ENCODE measurements at regions not wholly inside any gene's neighbourhood (a gene's known extent, or its start where the extent isn't known, plus 50 kb on each side); places are given as distances from the start of the nearest gene placed in this dataset.
"Not testable (repeated sequence)": the region's sequence is repeated elsewhere in the genome, so short reads cannot be mapped to it uniquely, and the experiment has no call there.

DNA sequence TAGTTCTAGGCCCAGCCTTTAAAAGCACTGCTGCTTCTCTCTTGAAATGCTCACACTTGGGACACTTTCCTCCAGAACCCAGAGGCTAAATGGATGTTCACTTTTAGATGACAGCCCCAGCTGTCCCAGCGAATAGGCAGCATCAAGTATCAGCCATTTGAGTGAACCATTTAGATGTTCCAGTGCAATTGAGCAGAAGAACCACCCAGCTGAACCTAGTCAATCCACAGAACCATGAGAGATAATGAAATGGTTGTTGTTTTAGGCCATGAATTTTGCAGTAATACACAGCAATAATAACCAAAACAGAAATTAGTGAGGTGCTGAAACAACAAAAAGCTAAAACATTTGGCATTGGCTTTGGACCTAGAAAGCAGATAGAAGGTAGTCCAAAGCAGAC is 273.9 kb downstream of the ETV1 start:
- H3K9ac ChIP-seq (ENCODE audit: low read length): no peak overlapping the region
- no peaks in the 10 kb centered on the region for H3K36me3 ChIP-seq (ENCODE audit: control insufficient read depth, insufficient read depth, low read length)
- no peaks in the 10 kb centered on the region for H3K9me3 ChIP-seq (ENCODE audit: control insufficient read depth, low read length)
- no peak overlapping the region for H3K4me3 ChIP-seq (ENCODE audit: low read length)
- H3K4me1 ChIP-seq (ENCODE audit: control insufficient read depth, insufficient read depth, low read length): no peaks in the 10 kb centered on the region
- H3K27me3 ChIP-seq (ENCODE audit: control insufficient read depth, insufficient read depth, low read length): no peaks in the 10 kb centered on the region

DNA sequence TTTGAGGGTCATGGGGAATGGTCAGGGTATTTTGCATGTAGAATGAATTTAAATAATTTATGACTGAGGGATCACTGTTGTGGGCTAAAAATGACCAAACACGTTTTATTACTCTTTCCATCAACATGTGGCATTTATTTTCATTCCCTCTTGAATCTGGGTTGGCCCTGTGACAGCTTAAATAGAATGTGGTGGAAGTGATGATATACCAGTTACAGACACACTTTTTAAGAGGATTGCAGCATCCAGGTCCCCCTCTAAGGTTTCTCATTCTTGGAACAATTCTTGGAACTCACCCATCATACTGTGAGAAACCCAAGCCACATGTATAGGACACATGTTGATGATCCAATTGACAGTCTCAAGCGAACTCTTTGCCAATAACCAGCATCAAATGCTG is 272.4 kb downstream of the ETV1 start:
- no peaks in the 10 kb centered on the region for H3K36me3 ChIP-seq (ENCODE audit: control insufficient read depth, insufficient read depth, low read length)
- H3K4me1 ChIP-seq (ENCODE audit: control insufficient read depth, insufficient read depth, low read length): no peaks in the 10 kb centered on the region
- H3K27me3 ChIP-seq (ENCODE audit: control insufficient read depth, insufficient read depth, low read length): no peaks in the 10 kb centered on the region
- H3K9ac ChIP-seq (ENCODE audit: low read length): no peak overlapping the region
- H3K9me3 ChIP-seq (ENCODE audit: control insufficient read depth, low read length): no peaks in the 10 kb centered on the region
- no peak overlapping the region for H3K4me3 ChIP-seq (ENCODE audit: low read length)

DNA sequence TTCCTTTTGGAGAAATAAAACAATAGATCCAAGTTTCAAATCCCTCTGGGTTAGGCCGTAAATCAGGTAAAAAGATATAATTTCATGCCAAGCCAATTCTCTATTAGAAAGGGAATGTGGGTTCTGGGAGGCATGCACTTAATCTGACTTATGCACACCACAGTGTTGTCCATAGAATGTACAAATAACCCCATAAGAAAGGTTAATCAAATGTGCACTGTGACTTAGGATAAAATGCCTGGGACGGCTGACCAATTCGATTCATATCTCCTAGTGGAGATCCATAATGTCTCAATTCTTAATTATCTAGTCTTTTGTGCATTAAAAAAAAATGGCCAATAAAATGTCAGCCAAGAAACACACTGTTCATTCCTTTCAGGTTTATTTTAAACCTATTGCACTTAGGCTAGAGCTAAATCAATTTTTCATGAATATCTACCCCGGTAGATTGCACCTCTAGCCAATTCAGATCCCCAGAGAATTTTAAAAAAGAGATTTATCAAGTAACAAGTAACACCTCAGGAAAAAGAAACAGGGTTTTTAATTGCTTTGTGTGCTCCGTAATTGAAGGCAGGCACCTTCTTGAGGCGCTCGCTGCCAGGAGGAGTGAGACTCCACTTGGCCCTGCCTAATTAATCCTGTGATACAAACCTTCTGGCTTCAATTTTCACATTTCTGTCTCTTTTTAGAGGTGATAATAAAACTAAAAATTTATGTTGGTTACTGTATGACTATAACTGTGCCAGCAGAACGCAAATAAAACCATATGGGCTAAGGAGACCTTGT is 265.1 kb downstream of the ETV1 start:
- Histone ChIP-seq H3K4me1 (ENCODE audit: control insufficient read depth, insufficient read depth, low read length) (no peaks in the 10 kb centered on the region), H3K27me3 (ENCODE audit: control insufficient read depth, insufficient read depth, low read length) (no peaks in the 10 kb centered on the region), H3K4me3 (ENCODE audit: low read length) (no peak overlapping the region), H3K9ac (ENCODE audit: low read length) (no peak overlapping the region), H3K36me3 (ENCODE audit: control insufficient read depth, insufficient read depth, low read length) (no peaks in the 10 kb centered on the region), H3K9me3 (ENCODE audit: control insufficient read depth, low read length) (no peaks in the 10 kb centered on the region)

DNA sequence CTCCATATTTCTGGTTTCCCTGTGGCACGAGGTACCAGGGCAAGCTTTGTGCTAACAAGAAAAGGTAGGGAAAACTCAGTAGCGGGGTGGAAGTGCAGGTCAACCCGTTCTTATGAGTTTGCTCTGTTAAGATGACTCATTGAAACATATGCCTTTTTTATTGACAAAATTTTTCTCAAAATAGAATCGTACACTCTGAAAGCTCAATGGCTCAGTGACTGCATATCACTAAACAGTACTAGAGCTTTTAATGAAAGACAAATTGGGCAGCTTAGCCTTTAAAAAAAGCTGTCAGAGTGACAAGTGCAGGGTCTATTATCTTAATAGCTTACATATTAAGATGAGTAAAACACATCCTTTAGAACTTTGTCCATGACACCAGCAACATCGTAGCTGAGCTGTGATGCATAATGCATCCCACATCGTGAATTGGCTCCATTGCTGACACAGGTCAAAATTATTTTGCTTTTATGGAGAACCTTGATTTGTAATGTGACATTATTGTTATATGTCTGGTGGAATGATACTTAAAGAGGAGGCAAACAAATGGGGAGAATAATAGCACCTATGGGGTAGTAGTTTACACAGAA is 264.4 kb downstream of the ETV1 start:
- Histone ChIP-seq H3K9ac (ENCODE audit: low read length) (no peak overlapping the region), H3K36me3 (ENCODE audit: control insufficient read depth, insufficient read depth, low read length) (no peaks in the 10 kb centered on the region), H3K9me3 (ENCODE audit: control insufficient read depth, low read length) (no peaks in the 10 kb centered on the region), H3K27me3 (ENCODE audit: control insufficient read depth, insufficient read depth, low read length) (no peaks in the 10 kb centered on the region), H3K4me1 (ENCODE audit: control insufficient read depth, insufficient read depth, low read length) (no peaks in the 10 kb centered on the region), H3K4me3 (ENCODE audit: low read length) (no peak overlapping the region)

DNA sequence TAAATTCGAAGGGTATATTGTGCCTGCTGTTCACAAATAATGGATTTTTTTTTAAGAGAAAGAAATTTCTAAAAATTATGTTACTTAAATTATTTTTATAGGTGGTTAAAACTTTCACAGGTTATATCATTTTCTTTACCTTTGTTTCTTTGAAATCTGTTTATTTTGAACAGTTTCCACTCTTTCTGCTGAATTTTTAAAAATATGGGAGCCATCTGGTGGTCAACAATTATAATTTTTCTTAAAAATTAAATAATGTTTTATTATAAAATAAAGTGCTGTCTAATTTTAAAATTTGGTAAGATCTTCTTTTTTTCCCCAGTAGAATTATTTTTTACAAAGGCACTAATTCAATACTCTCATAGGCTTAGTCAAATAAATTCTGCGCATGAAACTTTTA is 263.9 kb downstream of the ETV1 start:
- Histone ChIP-seq H3K27me3 (ENCODE audit: control insufficient read depth, insufficient read depth, low read length) (no peaks in the 10 kb centered on the region), H3K36me3 (ENCODE audit: control insufficient read depth, insufficient read depth, low read length) (no peaks in the 10 kb centered on the region), H3K9me3 (ENCODE audit: control insufficient read depth, low read length) (no peaks in the 10 kb centered on the region), H3K4me3 (ENCODE audit: low read length) (no peak overlapping the region), H3K4me1 (ENCODE audit: control insufficient read depth, insufficient read depth, low read length) (no peaks in the 10 kb centered on the region), H3K9ac (ENCODE audit: low read length) (no peak overlapping the region)

DNA sequence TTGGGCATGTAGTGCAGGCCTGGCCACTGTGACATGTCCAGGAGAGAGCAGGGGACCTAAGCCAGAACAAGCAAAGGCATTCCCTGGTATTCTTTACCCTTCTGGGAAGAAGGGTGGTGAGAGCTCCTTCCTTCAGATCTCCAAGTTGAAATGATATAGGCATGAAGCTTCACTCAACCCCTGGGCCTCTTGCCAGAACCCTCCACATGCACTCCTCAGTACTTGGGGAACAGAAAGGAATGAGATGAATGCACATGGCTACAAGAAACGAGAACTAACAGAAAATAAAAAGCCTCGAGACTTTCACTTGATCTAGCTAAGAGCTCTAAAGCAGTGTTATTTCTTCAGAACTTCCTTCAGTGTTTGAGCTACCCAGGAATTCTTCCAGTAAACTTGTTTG is 262.2 kb downstream of the ETV1 start:
- Histone ChIP-seq H3K4me1 (ENCODE audit: control insufficient read depth, insufficient read depth, low read length) (no peaks in the 10 kb centered on the region), H3K9me3 (ENCODE audit: control insufficient read depth, low read length) (no peaks in the 10 kb centered on the region), H3K4me3 (ENCODE audit: low read length) (no peak overlapping the region), H3K9ac (ENCODE audit: low read length) (no peak overlapping the region), H3K36me3 (ENCODE audit: control insufficient read depth, insufficient read depth, low read length) (no peaks in the 10 kb centered on the region), H3K27me3 (ENCODE audit: control insufficient read depth, insufficient read depth, low read length) (no peaks in the 10 kb centered on the region)

DNA sequence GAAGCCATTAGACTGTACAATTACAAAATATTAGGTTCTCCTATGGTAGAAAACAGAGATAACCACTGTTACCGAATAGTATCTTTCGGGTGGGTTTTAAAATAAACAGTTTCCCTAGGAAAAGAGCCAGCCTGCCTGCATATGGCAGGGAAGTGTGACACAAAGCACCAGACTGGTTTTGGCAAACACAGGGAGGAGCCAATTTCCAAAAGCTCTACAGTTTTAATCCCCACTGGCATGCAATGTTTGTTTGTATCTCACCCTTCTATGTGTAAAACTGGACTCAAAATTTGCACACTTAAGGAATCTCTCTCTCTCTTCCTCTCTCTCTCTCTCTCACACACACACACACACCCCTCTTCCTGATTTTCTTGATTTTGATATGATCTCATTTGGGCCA is 261.7 kb downstream of the ETV1 start:
- Histone ChIP-seq H3K4me3 (ENCODE audit: low read length) (no peak overlapping the region), H3K9me3 (ENCODE audit: control insufficient read depth, low read length) (no peaks in the 10 kb centered on the region), H3K36me3 (ENCODE audit: control insufficient read depth, insufficient read depth, low read length) (no peaks in the 10 kb centered on the region), H3K27me3 (ENCODE audit: control insufficient read depth, insufficient read depth, low read length) (no peaks in the 10 kb centered on the region), H3K4me1 (ENCODE audit: control insufficient read depth, insufficient read depth, low read length) (no peaks in the 10 kb centered on the region), H3K9ac (ENCODE audit: low read length) (no peak overlapping the region)

DNA sequence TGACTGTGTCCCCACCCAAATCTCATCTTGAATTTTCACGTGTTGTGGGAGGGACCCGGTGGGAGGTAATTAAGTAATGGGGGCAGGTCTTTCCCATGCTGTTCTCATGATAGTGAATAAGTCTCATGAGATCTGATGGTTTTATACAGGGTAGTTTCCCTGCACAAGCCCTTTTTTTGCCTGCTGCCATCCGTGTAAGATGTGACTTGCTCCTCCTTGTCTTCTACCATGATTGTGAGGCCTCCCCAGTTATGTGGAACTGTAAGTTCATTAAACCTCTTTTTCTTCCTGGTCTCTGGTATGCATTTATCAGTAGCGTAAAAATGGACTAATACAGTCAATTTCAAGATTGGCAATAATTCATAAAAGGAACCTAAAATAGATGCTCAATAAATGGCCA is 261.0 kb downstream of the ETV1 start:
- not testable (repeated sequence) for H3K36me3 ChIP-seq (ENCODE audit: control insufficient read depth, insufficient read depth, low read length); H3K9me3 ChIP-seq (ENCODE audit: control insufficient read depth, low read length); H3K4me1 ChIP-seq (ENCODE audit: control insufficient read depth, insufficient read depth, low read length); H3K27me3 ChIP-seq (ENCODE audit: control insufficient read depth, insufficient read depth, low read length); H3K9ac ChIP-seq (ENCODE audit: low read length); H3K4me3 ChIP-seq (ENCODE audit: low read length)

DNA sequence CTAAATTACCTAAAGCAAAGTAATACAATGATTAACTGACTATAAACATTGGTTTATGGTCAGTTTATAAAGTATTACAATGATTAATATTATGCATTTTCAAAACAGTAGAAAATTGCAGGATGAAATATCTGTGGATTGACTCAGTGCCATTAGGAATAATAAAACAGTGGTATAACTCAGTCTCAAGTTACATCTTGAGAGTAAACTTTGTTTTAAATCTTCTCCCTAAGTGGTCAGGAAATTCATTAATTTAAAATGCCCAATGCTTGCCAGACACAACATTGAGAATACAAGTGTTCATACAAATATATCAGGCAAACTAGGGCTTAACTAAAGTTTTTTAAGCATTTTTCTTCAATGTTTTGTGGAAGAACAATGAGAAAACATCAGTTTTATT is 257.8 kb downstream of the ETV1 start:
- no peak overlapping the region for H3K4me3 ChIP-seq (ENCODE audit: low read length)
- no peaks in the 10 kb centered on the region for H3K36me3 ChIP-seq (ENCODE audit: control insufficient read depth, insufficient read depth, low read length)
- H3K27me3 ChIP-seq (ENCODE audit: control insufficient read depth, insufficient read depth, low read length): no peaks in the 10 kb centered on the region
- H3K9ac ChIP-seq (ENCODE audit: low read length): no peak overlapping the region
- no peaks in the 10 kb centered on the region for H3K9me3 ChIP-seq (ENCODE audit: control insufficient read depth, low read length)
- H3K4me1 ChIP-seq (ENCODE audit: control insufficient read depth, insufficient read depth, low read length): no peaks in the 10 kb centered on the region

DNA sequence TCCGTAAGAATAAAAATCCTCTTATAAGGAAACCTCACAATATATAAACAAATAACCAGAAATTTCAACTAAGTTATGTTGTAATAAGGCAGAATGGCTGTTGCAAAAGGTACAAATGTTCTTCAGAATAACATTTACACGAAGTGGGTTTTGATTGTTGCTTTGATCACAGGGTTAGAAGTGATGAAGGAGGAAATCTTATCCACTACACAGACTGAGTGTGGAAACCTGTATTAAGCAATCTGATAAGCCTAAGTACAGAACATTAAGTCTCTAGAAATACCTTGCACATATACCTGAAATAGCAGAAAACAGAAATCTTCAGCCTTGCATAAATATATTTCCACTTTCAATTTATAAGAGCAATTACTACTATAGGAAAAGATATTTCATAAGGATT is 251.9 kb downstream of the ETV1 start:
- Histone ChIP-seq H3K9me3 (ENCODE audit: control insufficient read depth, low read length) (no peaks in the 10 kb centered on the region), H3K4me3 (ENCODE audit: low read length) (no peak overlapping the region), H3K4me1 (ENCODE audit: control insufficient read depth, insufficient read depth, low read length) (no peaks in the 10 kb centered on the region), H3K36me3 (ENCODE audit: control insufficient read depth, insufficient read depth, low read length) (no peaks in the 10 kb centered on the region), H3K9ac (ENCODE audit: low read length) (no peak overlapping the region), H3K27me3 (ENCODE audit: control insufficient read depth, insufficient read depth, low read length) (no peaks in the 10 kb centered on the region)

DNA sequence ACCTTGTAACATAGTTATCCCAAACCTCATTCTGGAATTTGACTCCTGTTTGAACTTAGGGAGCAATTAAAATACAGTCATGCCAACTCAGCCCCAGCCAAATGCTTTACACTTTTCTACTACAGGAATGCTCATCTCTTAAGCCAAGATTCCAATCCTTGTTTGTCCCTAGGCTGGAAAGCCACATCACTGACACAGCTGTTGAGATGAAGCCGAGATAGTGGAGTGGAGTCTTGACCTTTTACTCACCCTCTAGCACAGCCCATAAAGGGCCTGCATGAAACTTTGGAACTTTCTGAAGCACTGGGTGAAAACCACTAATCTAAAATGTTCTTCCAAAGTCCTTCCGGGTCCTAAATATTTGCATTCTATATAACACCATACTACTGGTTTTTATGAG is 247.3 kb downstream of the ETV1 start:
- Histone ChIP-seq H3K4me3 (ENCODE audit: low read length) (no peak overlapping the region), H3K9me3 (ENCODE audit: control insufficient read depth, low read length) (no peaks in the 10 kb centered on the region), H3K4me1 (ENCODE audit: control insufficient read depth, insufficient read depth, low read length) (no peaks in the 10 kb centered on the region), H3K27me3 (ENCODE audit: control insufficient read depth, insufficient read depth, low read length) (no peaks in the 10 kb centered on the region), H3K9ac (ENCODE audit: low read length) (no peak overlapping the region), H3K36me3 (ENCODE audit: control insufficient read depth, insufficient read depth, low read length) (no peaks in the 10 kb centered on the region)

DNA sequence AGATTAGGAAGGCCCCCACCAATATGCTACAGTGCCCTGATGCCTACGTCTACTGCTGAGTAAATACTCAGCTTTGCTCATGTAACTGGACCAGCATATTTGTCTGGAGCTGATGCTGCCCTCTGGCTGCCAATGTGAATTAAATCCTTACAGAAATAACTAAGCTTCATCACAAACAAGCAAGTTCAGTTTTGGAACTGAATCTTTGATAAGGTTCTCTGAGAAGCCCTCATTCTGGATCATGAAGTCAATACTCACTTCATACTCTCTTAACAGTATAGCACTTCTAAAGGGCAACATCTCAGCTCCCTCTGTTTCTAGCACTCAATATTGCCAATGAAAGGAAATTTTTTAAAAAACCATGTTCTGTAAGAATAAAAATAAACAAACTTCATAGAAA is 246.7 kb downstream of the ETV1 start:
- Histone ChIP-seq H3K4me1 (ENCODE audit: control insufficient read depth, insufficient read depth, low read length) (no peaks in the 10 kb centered on the region), H3K9me3 (ENCODE audit: control insufficient read depth, low read length) (no peaks in the 10 kb centered on the region), H3K27me3 (ENCODE audit: control insufficient read depth, insufficient read depth, low read length) (no peaks in the 10 kb centered on the region), H3K36me3 (ENCODE audit: control insufficient read depth, insufficient read depth, low read length) (no peaks in the 10 kb centered on the region), H3K4me3 (ENCODE audit: low read length) (no peak overlapping the region), H3K9ac (ENCODE audit: low read length) (no peak overlapping the region)

DNA sequence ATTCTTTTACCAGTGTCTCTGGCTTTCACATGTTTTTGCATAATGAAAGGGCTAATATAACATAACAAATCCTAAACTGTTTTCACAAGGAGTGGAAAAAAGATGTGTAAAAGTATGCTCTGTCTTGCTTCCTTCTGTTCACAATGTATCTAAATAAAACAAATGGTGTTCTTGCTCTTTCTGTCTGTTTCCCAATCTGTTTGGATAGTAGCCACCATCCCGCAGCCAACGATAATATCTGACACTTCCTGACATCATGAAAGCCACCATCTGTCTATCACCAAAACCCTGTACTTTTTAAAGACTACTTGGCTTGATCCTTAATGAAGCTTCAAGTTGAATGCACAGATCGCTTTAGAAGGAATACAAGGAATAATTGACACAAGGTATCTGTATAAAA is 246.2 kb downstream of the ETV1 start:
- H3K9ac ChIP-seq (ENCODE audit: low read length): no peak overlapping the region
- no peaks in the 10 kb centered on the region for H3K36me3 ChIP-seq (ENCODE audit: control insufficient read depth, insufficient read depth, low read length)
- no peaks in the 10 kb centered on the region for H3K9me3 ChIP-seq (ENCODE audit: control insufficient read depth, low read length)
- no peak overlapping the region for H3K4me3 ChIP-seq (ENCODE audit: low read length)
- no peaks in the 10 kb centered on the region for H3K27me3 ChIP-seq (ENCODE audit: control insufficient read depth, insufficient read depth, low read length)
- no peaks in the 10 kb centered on the region for H3K4me1 ChIP-seq (ENCODE audit: control insufficient read depth, insufficient read depth, low read length)
